DMS153 treated with DMSO at 0.1 percent for 48 hours (cell line): ENCODE measurements at regions not wholly inside any gene's neighbourhood (a gene's known extent, or its start where the extent isn't known, plus 50 kb on each side); places are given as distances from the start of the nearest gene placed in this dataset.

Experiments used
- DNase-seq: peaks from one replicate; lab custom pipeline; 2025; ENCODE audit not compliant: unreplicated experiment; lab: John Stamatoyannopoulos, UW

DNA sequence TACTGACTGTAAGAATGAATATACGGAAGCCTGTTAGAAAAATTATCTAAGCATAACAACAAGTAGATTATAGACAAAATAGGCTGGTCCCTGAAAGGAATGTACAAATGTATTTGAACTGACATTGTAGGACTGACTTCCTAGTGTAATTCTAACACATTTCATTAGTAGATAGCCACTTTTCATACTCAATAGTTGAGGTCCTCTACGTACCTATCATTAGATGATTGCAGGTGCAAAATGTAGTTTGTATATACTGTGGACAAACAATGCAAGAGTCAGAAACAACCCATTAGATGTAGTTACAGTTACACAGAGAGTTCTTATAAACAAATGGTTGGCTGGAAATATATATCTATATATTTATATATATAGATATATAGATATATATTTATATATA is 402.3 kb upstream of the SLITRK6 start:
- DNase-seq = no peak

DNA sequence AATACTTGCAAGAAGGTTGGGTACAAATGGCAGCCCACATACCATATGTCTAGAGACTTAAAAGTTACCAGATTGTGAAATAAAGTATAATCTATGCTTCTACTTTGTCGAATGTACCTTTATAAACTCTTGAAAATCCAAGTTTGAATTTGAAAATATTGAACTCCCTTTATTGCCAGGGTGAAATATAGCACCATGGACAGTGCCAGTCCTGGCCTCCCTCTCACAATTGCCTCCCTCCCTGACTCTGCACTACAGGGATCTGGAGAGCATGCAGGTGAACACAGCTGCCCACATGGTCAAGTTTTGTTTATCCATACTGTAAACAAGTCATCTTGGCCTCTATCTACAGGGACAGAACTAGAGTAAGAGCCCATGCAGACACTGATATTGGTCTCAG is 394.1 kb upstream of the SLITRK6 start:
- no peak for DNase-seq

DNA sequence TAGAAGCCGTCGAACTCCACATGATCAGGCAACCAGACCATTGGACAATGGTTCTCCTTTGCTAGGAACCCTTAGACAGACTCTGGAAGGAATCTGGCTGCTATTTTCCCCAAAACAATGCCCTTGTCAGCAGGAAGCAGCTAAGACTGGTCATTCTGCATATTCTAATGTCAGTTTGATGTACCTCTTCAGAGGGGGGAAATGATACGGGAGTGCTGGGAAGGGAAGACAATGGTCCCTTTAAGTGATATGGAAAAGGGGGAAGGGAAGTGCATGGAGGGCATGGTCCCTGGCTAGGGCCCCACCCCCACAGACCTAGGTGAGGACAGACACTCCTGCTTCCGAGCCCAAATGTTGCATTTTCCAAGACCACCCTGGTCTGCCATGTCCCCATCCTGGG is 389.0 kb upstream of the SLITRK6 start:
- DNase-seq = no peak

DNA sequence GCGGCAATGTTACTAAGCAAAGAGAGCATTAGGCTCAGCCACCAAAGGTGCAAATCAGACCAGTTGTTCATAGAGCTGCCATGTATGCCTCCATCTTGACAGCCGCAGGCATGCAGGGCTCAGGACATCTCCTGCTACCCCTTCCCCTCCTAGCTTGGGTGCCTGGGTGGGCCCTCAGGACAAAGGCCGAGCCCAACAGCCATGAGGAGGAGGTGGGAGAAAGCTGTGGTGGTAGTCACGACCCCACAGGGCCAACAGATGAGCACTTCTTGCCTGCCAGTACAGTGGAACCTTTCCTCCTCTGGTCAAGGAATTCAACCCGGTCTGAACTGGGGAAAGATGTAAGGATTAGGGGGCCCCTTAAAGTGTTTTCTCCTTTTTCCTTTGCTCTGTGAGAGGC is 386.4 kb upstream of the SLITRK6 start:
- DNase-seq = no peak

DNA sequence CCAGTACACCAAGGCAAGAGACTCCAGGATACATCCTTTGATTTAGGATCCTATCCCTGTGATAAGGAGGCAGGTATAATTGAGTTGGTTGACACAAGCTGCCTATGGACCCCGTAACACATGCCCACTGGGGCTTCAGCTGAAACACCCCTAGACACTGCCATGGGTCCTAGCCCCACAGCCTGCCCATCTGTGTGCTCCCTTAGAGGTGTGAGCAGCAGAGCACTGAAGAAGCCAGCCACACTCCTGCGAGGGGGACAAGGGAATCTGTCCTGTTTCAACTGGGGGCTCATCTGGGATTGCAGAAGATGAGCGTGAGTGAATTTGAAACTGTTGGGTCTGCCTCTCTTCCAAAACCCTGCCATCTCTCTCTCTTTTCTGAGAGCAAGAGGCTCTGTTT is 385.9 kb upstream of the SLITRK6 start:
- DNase-seq = no peak

DNA sequence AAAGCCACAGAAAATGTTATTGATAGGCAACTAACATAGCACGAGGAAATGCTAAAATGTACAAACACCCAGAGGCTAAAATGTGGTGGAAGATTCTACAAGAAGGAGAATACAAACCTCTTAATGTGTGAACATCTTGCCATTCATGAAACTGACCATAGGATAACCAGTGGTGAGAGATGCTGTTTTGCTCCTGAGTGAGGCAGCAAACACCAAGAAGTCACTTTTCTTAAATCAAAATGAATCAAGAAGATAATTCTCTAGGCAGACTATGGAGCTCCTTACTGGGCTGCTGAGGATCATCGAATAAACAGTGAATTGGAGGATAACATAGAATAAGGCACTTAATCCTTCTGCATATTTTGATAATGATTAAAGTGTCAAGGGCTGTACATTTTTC is 375.4 kb upstream of the SLITRK6 start:
- no peak for DNase-seq

DNA sequence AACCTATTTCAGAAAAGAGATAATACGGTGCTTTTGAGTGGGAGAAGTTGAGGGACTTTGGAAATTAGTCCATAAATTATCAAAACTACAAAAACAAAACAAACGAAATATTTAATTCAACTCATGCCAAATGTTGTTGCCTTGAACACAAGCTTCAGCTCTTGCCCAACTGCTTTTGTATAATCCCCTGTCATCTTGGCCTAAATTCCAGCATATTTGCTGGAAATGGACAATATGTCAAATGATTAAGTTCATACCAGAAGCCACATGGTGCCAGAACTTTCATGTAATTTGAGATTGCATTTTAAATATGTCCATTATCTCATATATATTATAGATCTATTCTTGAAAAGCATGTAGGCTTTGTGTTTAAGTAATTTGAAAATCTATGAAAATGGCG is 373.7 kb upstream of the SLITRK6 start:
- DNase-seq = no peak

DNA sequence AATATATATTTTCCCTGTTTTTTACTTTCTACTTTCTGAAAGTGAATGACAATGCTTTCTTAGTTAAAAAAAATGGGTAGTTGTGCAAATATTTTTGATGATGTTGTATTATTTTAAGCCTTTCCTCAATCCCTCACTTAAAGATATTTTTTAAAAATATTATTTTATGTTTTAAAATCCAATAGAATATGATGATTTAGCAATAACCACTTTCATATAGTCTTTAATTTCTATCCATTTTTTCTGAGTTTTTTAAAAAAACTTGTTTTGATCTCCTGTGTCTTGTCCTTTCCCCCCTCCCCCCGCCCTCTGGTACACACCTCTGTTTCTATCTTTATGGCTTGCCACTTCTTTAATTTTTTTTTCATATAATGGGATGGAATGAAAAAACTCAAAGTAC is 362.0 kb upstream of the SLITRK6 start:
- no peak for DNase-seq

DNA sequence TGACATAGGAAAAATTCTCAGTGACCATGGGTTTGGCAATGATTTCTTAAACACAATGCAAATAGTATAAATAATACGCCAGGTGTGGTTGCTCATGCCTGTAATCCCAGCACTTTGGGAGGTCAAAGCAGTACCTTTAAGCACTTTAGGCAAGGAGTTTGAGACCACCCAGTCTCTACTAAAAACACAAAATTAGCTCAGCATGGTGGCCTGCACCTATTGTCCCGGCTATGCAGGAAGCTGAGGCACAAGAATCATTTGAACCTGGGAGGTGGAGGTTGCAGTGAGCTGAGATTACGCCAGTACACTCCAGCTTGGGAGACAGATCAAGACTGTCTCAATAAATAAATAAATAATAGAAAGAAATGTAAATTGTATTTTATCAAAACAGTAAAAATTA is 356.5 kb upstream of the SLITRK6 start:
- no peak for DNase-seq

DNA sequence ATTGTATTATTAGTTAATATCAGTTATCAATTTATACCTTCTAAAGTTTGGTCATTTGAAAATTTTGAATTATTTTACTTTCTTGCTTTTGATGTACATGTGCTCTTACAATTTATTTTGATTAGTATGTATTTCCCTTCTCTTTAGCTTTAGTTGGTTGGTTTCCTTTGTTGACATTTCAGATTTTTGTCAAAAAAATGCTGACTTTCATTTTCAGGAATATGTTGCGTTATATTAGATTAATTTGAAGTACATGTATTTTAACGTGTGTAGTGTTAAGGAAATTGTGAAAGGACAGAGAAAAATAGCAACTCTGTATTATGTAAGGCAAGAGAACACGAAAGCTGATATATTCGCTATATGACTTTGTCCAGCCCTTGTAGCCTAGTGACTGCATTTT is 342.9 kb upstream of the SLITRK6 start:
- DNase-seq = no peak

DNA sequence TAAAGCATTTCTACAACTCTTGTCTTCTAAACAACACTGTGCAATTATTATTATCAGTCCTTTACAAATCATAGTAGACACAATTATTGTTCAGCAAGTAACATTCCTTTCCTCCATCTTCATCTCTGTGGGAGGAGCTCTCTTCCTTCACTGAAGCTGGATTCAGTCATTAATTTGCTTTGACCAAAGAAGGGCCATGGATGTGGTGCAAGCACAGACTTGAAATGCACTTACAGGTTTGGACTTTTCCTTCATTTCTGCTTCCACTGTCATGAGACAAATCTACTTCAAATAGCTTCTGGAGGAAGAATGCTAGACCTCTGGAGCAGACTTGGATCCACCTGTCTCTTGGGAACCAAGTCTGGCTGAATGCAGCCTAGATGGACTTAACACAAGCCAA is 336.6 kb upstream of the SLITRK6 start:
- no peak for DNase-seq

DNA sequence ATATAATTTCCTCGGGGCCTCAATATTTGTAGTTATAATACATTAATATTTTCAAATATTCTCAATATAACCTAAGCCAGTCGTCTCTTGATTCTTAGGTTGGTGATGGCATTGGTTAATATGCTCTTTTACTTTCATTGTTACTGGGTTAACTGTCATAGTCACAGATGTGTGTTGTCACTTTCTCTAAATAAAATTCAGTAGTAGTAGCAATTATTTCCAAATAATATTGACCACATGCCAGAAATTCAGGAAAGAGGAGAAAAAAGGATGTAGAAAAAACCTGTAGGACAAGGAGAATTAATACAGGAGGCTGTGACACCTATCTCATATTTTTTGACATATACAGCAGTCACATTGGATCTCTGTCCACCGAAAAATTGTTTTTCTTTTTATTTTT is 322.7 kb upstream of the SLITRK6 start:
- no peak for DNase-seq

DNA sequence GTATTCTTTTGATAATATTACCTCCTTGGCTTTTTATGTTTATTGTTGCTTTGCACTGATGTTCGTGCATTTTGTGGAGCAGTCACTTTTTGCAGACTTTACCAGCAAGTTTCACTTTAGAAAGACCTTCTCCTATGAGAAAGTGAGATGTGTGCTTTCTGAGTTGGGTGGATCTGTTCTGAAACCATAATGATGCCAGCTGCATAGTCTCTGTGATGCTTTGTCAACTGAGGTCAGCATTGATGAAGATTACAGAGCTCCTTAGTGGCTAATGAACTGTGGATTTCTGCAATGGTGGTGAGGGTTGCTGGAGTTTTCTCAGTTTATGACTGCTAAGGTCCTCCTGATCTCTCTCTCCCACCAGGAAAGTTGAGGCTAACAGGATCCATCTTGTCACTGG is 309.9 kb upstream of the SLITRK6 start:
- no peak for DNase-seq

DNA sequence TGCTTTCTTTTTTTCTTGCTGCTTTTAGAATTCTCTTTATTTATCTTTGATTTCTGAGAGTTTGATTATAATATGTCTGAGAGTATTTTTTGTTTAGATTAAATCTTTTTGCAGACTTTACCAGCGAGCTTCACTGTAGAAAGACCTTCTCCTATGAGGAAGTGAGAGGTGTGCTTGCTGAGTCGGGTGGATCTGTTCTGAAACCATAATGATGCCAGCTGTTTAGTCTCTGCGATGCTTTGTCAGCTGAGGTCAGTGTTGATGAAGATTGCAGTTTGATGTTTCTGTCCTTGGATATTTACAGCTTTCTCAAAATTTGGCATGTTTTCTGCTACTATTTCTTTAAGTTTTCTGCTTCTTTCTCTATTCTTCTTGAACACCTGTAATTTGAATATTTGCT is 309.1 kb upstream of the SLITRK6 start:
- DNase-seq = no peak

DNA sequence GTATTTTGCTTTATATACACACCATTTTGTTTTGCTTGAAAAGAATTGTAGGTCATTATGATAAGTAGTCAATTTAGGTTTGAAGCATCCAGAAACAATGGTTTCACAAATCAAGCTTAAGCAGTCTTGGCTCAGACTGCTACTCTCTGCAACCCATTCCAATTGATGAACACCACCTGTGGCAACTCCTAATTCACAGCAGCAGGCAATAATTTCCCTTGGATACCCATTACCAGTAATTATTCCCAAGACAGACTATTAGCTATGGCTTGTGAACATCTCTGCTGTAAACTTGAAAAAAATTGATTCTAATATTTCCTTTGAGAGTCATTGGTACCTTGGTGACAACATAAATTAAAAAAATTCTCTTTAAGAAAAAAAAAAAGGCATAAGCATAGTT is 299.3 kb upstream of the SLITRK6 start:
- no peak for DNase-seq

DNA sequence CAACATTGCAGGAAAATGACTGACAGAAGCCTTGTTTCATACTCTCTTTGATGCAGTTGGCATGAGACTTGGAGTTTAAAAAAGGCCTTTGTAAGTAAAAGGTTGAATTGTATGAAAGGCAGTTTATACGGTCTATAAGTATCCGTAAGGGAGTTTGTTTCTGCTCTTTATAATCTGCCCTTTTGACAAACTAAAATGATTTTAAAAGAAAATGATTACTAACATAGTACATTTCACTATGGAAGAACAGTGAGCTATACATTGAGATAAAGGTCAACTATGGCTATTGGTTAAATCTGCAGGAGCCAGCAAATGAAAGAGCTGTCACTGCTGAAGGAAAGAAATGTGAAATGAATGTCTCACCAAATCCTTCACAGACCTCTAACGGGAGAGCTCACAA is 296.1 kb upstream of the SLITRK6 start:
- no peak for DNase-seq

DNA sequence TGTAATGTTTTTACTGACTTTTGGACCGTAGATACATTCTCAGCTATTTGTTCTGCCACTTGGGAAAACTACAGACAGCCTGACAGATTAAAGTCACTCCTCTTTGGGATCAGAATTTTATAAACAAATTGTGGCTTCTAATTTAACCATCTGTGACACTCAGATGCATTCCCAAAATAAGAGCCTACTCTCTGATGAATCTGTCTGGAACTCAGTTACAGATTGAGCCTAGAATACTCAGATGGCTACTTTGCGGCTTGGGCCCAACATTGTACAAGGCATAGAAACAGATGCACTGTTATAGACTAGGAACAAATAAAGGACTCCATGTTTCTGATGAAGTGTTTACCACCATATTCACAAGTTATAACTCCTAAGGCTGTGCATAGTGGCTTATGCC is 291.0 kb upstream of the SLITRK6 start:
- no peak for DNase-seq

DNA sequence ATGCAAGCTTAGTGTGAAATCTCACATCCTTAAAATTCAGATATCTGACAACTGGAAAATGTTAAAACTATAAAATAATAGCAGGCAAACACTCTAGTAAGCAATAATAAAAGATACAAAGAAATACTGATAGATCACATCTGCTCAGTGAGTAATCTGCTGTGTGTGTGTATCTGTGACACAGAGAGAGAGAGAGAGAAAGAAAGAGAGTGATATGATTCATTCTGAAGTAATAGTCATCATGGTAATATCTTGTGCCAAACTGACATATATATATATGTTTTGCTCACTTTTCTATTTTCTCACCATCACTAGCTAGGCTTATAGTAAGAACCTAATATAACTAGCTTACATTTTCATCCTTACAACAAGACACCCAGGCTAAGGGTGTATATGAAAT is 288.0 kb upstream of the SLITRK6 start:
- DNase-seq = no peak

DNA sequence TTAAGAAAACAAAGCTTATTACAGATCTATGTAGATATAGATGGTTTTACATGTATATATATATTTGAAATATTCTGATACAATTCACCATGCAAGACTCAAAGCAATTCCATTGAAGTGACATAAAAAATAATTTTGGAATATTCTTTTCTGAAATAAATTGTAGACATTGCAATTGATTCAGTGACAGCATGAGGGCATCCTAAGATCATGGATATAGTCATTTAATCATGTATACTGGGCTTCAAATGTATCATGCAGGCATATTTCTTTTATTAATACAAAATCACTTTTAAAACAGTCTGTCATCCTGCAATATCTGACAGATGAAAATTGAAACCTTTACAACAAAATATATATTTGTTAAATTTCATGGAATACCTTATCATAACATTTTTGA is 286.7 kb upstream of the SLITRK6 start:
- no peak for DNase-seq

DNA sequence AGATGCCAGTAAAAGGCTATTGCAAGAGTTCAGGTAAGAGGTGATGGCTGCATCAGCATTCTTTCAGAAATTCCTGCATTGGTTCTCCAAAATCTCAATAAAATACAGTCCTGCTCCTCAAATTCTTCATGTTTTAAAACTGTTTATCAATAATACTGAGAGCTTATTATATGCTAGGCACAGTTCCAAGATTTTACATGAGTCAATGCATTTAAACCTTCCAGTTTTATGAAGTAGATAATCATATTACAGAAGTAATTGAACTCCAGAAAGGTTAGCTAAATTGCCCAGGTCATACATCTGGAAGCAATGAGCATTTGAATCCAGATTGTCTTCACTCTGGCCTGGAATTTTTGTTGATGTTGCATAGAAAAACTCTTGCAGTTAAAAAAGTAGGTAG is 282.9 kb upstream of the SLITRK6 start:
- no peak for DNase-seq

DNA sequence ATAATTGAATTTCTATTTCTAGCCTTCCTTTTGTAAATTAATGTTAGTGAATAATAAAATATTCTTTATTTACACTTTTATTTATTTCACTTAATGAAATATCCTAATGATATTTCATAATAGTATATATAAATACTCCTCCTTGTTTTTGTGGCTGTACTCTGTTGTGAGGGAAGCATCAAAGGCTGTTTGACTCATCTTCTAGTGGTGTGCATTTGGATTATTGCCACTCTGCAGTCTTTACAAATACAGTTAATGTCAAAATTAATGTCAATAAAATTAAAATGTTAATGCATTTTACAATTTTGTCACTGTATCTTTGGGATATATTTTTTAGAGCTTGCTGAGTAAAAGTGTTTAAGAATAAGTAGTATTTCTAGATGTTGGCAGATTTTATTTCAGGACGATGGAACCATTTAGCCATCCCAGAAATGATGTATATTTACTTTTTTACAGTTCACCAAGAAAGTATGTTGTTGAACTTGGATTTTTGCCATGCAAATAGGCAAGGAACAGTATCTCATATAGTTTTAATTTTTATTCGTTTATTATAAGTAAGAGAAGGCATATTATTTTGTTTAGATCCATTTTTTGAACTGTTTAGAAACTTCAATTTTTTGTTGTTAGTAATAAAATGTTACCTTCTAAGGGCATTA is 281.2 kb upstream of the SLITRK6 start:
- no peak for DNase-seq

DNA sequence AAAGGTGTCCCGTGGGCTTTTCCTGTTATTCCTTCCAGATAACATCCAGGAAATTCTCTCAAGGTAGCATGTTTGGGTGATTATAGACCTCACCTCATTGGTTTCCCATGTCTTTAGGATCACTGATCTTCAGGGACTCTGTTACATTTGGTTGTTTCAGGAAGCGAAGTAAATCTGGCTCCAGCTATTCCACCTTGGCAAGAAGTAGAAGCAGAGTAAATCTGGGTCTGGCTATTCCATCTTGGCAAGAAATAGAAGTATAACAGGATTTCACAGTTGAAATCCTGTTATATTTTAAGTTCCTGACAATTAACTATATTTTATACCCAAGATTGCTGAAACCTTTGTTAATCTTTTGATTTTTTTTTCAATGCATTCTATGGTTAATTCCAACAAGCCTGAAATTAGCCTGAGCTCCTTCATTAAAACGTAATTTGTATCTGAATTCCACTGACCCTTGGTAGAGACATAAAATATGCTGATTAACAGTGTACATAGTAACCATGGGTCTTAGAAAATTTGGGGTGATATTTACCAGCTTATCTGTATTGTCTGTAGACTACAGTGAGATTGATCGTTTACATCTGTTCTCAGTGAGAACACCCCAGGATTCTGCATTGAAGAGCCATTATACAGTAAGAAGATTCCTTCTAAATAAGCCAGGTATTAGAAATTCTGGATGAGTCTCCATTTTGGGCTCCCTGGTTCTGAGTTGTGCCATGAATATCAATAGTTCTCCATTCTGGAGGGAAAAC is 267.6 kb upstream of the SLITRK6 start:
- no peak for DNase-seq

DNA sequence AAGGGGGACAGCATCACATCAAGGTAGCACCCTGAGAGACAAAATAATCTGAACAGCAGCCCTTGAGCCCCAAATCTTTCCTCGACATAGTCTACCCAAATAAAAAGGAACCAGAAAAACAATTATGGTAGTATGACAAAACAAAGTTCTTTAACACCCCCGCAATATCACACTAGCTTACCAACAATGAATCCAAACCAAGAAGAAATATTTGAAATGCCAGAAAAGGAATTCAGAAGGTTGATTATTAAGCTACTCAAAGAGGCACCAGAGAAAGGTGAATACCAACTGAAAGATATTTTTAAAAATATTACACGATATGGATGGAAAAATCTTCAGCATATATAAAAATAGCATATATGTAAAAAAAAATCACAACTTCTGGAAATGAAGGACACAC is 252.9 kb upstream of the SLITRK6 start:
- DNase-seq = no peak
